HUDEP-2 (cell line): ENCODE measurements at regions not wholly inside any gene's neighbourhood (a gene's known extent, or its start where the extent isn't known, plus 50 kb on each side); places are given as distances from the start of the nearest gene placed in this dataset.
A peak's percentile ranks its signal among the peaks of the same experiment; 100 is the strongest.

Source experiments
- DNase-seq, 76 experiments: peaks; one replicate each; lab custom pipeline; 2025; ENCODE audit not compliant: unreplicated experiment in 76 of 76; lab: John Stamatoyannopoulos, UW

DNA sequence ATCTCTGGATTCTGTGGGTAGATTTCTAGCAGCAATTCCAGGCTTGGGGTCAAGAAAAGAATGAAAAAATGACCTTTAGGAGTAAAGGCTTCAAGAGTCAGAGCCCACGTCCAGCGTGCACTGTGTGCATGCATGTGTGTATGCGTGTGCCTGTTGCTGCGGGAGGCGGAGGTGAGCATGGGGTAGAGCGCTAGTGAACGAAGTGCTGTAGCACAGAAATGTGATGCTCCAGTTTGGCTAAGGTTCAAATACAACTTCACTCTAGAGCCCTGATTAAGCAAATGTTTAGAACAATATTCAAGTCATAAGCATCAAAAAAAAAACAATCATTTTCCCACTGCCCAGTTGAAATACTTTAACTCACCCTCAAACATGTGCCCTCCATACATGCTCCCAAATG is 403.9 kb downstream of the ZNF608 start:
- DNase-seq, result no peak

GRCh38 chr5:124342027-124342471 is 404.4 kb downstream of the ZNF608 start:
- no peak for DNase-seq

DNA sequence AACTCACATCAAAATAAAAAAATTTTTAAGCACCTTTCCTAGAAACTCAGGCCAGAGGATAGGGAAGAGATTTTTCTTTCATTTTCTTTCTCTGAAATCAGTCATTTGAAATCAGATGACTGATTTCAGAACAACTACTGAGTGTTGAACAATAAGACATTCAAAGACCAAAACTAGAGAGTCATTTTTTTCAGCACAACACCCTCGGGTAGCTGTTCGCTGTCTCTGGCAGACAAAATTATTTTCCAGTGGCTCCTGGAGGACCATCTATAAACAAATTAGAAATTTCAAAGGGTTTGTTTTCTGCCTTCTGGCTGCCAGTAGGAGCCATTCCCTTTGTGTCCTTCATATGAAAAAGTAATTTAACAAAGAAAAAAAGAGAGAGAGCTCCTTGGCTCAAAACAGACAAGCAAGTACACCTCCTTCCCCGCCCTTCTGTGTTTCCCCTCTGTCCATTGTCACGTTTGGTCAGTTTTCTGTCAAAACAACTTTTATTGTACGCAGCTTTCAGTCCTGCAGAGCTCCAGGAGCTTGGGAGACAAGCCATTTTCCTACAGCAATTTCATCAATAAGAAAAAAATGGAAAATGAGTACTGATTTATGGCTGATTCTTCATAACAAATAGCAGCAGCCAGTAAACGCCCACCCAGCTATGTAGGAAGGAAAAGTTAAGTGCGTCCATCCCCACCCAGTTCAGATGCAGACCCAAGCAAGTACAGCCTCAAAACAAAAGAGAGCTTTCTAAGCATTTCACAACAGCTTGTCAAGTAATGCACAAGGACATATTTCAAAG is 405.2 kb downstream of the ZNF608 start:
- no peak for DNase-seq

- no peak for DNase-seq
These were observed 408.4 kb downstream of the ZNF608 start for GRCh38 chr5:124337996-124338395.

DNA sequence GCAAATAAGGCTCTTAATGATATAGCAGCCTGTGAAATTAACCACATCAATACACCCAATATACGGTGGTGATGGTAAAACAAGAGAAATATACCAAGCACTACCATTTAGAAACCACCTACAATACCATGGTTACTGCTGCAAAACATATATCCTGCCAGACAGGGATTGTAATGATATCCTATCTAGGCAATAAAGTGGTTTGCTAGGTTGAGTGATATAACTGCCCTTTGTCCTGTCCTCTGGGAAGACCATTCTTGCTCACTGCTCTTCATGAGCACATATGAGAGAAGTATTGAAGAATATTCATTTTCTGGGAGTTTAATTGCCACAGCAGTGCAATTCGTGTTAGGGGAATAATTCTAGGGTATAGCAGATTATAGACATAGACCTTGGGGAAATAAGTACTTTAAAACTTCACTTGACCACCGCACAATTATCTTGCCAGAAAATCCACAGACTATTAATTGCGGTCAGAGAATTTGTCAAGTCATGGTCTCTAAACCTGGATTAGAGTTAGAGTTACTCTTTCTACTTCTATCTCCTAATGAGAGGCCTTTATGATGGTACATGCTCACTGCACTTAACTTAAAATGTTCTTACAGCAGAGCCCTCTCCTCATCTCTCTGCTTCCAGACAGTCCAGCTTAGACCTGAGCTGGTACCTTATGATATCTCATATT is 413.0 kb downstream of the ZNF608 start:
- no peak for DNase-seq

GRCh38 chr5:124332273-124332672 is 414.2 kb downstream of the ZNF608 start:
- DNase-seq, result no peak

- no peak for DNase-seq
These were observed 415.7 kb downstream of the ZNF608 start for GRCh38 chr5:124330595-124331220.

DNA sequence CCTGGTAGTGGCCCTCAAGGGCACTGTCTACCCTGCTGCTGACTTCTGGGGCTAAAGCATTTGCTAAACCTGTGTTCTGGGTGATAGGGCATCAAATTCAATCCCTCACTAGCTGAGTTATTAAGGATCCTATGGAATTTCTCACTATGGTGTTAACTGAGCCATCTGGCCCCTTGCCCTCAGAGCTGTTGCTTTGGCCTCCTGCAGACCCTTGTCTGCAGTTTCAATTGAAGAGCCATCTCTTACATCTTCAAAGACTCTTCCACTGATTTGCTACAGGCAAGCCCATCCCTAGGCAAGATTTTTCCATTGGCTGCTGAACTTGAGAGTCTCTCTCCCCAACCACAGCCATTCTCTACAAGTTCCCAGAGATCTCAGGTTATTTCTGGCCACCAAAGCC is 418.2 kb downstream of the ZNF608 start:
- no peak for DNase-seq

DNA sequence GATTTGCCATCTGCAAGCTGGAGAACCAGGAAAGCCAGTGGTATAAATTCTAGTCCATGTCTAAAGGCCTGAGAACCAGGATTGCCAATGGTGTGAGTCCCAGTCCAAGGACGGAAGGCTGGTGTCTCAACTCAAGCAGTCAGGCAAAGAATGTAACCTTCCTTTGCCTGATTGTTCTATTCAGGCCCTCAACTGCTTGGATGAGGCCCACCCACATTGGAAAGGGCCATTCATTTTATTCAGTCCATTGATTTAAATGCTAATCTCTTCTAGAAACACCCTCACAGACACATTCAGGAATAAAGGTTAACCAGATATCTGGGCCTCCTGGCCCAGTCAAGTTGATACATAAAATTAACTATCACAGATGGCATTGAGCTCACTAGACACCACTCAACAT is 427.8 kb downstream of the ZNF608 start:
- no peak for DNase-seq

DNA sequence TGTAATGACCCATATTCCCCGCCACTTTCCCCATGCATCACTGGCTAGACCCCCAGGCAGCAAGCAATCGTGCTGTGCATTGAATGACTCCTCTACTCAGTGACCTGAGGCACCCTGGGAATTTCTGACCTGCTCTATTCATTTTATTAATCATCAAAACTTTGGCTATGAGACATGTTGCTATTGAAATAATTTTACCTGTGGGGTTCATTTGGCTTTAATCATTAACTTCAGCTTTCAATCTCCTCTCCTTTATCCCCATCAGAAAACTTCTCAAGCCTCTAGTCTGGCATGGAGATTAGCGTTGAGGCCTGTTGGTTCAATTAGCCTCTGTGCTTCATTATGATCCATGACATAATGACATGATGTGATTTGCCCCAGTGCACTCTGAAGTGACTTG is 429.0 kb downstream of the ZNF608 start:
- no peak for DNase-seq

- DNase-seq, result no peak
These were observed 430.6 kb downstream of the ZNF608 start for GRCh38 chr5:124315741-124316415.

DNA sequence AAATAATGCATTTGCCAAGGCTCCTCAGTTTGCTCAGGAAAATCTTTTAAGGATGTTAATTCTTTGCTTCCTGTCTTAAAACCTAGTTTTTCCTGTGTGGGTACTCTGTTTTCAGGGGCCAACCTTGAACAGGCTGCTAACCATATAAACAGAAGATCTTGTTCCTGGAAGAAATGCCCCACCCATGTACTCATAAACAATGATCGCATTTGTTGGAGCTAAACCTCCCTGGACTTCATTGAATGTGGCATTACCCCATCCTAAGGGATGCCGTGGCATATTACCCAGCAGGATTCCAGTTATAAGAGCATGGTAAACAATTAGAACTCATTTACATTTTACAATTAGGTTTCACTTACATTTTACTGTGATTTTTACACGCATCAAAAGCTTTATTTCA is 436.0 kb downstream of the ZNF608 start:
- DNase-seq, result no peak

GRCh38 chr5:124309241-124309980 is 437.0 kb downstream of the ZNF608 start:
- peak in 1 of 76 experiments; percentile 0 for DNase-seq

DNA sequence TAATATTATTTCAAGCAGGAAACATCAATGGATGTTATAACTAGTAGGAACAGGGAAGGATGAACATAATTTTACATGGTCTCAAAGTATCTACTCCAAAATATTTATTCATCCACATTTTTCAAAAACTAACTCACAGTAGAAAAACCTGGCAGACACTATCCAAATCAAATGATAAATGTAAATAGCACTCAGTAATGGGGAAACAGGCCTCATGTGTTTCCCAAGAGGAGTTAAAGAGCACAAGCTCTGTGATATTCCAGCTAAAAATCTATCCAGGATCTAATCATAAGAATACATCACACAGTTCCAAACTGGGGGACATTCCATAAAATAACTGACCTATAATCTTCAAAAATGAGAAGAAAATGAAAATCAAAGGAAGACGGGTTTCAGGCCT is 443.1 kb downstream of the ZNF608 start:
- DNase-seq, result no peak

- DNase-seq, result no peak
These were observed 443.9 kb downstream of the ZNF608 start for GRCh38 chr5:124302533-124302932.

- DNase-seq, result no peak
These were observed 444.6 kb downstream of the ZNF608 start for GRCh38 chr5:124301850-124302249.

DNA sequence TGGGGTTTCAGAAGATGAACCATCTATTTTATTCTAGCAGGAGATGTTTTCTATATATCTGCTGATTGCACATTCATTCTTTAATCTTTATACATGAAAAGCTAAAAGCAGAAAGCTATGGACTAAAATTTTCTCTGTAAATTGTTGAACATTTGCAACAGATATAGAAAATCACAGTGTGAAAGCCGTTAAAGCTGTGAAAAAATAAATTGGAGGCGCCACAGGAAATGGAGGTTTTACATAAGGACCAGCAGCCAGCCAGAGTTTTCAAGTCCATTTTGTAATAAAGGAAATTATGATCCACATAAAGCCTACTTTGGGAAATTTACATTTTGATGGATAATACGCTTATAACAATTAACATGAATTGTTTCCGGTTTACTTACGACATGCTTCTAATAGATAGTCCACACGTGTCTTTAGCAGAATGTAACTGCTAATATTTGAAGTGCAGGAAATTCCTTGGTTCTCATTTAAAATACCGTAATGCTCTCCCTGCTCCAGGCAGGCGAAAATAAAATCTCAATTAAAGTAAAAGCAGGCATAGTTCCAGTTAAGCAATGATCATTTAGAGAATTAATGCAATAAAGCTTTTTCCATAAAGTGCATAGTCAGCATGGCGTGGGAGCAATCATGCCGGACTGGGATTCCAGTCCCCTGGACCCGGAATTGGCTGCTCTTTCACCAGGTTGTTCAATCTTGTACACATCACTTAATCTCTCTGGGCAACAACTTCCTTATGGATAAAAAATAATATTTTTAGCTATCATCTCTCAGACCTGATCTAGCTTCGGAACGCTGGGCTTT is 445.4 kb downstream of the ZNF608 start:
- DNase-seq, result no peak

GRCh38 chr5:124297826-124298225 is 448.6 kb downstream of the ZNF608 start:
- DNase-seq, result no peak

GRCh38 chr5:124292322-124292855 is 454.1 kb downstream of the ZNF608 start:
- no peak for DNase-seq
